Right atrium auricular region (tissue), 2 donors: ENCODE measurements at regions not wholly inside any gene's neighbourhood (a gene's known extent, or its start where the extent isn't known, plus 50 kb on each side); places are given as distances from the start of the nearest gene placed in this dataset.

Experiments used
- DNase-seq: peaks from one replicate; pipeline ENCODE4 v3.0.0-alpha.2; 2019; ENCODE audit warnings: low spot score
- H3K27ac ChIP-seq, 2 donors: fragments of 200-600 bp; sonication (generic); 1 replicate in 1 of 2; 2 replicates in 1 of 2; pipeline ENCODE4 v1.5.1; 2016 to 2019
- H3K27me3 ChIP-seq, 2 donors: fragments of 200-600 bp; sonication (generic); one replicate each; pipeline versions ENCODE4 v1.5.1 to v1.6.0; 2017 to 2019
- H3K36me3 ChIP-seq: fragments of 200-600 bp; sonication (generic); one replicate; pipeline ENCODE4 v1.5.1; 2016
- H3K4me1 ChIP-seq, 2 donors: fragments of 200-600 bp; sonication (generic); one replicate each; pipeline versions ENCODE4 v1.5.1 to v1.6.0; 2017 to 2019
- H3K4me3 ChIP-seq, 2 donors: fragments of 200-600 bp; sonication (generic); 1 replicate in 1 of 2; 2 replicates in 1 of 2; pipeline ENCODE4 v1.5.1; 2017 to 2019; ENCODE audit warnings: mild to moderate bottlenecking in 1 of 2, moderate library complexity in 1 of 2
- H3K9me3 ChIP-seq, 2 donors: fragments of 200-600 bp; sonication (generic); one replicate each; pipeline ENCODE4 v1.5.1; 2019
- CTCF ChIP-seq, 2 donors: fragments of 200-600 bp; sonication (generic); IDR thresholded peaks; one replicate each; pipeline ENCODE4 v1.5.1; 2019; ENCODE audit warnings: antibody characterized with exemption in 2 of 2

GRCh38 chr2:2856723-2857415 is 520.7 kb downstream of the EIPR1 start:
- Histone ChIP-seq H3K4me3 (no peak overlapping the region), H3K27ac (no peak overlapping the region), H3K27me3 (no peaks in the 10 kb centered on the region), H3K36me3 (no peaks in the 10 kb centered on the region), H3K9me3 (no peaks in the 10 kb centered on the region), H3K4me1 (peaks cover 0 to 2% of the 10 kb centered on the region in 2 donors)
- TF ChIP-seq CTCF (IDR thresholded peaks at IDR 0.05): no peak
- no peak for DNase-seq

GRCh38 chr2:2855297-2855696 is 522.3 kb downstream of the EIPR1 start:
- DNase-seq: no peak
- H3K27me3 ChIP-seq: no peaks in the 10 kb centered on the region

GRCh38 chr2:2853346-2853745 is 522.3 kb upstream of the MYT1L start:
- H3K4me1 ChIP-seq: peaks cover 0 to 8% of the 10 kb centered on the region in 2 donors

More at GRCh38 chr2:2855297-2855696, 522.3 kb downstream of the EIPR1 start:
- H3K27ac ChIP-seq: no peak overlapping the region
- no peaks in the 10 kb centered on the region for H3K36me3 ChIP-seq
- H3K4me1 ChIP-seq: peaks cover 0 to 8% of the 10 kb centered on the region in 2 donors
- no peaks in the 10 kb centered on the region for H3K9me3 ChIP-seq
- no peak overlapping the region for H3K4me3 ChIP-seq
- no peak for TF ChIP-seq CTCF (IDR thresholded peaks at IDR 0.05)

GRCh38 chr2:2851806-2852777 is 521.0 kb upstream of the MYT1L start:
- no peak for DNase-seq
- no peak for TF ChIP-seq CTCF (IDR thresholded peaks at IDR 0.05)
- Histone ChIP-seq H3K27me3 (no peaks in the 10 kb centered on the region), H3K27ac (no peak overlapping the region), H3K4me1 (peaks cover 0 to 15% of the 10 kb centered on the region in 2 donors), H3K9me3 (no peaks in the 10 kb centered on the region), H3K4me3 (no peak overlapping the region), H3K36me3 (no peaks in the 10 kb centered on the region)

More at GRCh38 chr2:2853346-2853745, 522.3 kb upstream of the MYT1L start:
- DNase-seq: no peak
- TF ChIP-seq CTCF (IDR thresholded peaks at IDR 0.05): no peak
- H3K27me3 ChIP-seq: no peaks in the 10 kb centered on the region
- H3K9me3 ChIP-seq: no peaks in the 10 kb centered on the region
- H3K27ac ChIP-seq: no peak overlapping the region
- no peak overlapping the region for H3K4me3 ChIP-seq
- no peaks in the 10 kb centered on the region for H3K36me3 ChIP-seq

- Histone ChIP-seq H3K36me3 (no peaks in the 10 kb centered on the region), H3K27me3 (no peaks in the 10 kb centered on the region), H3K9me3 (no peaks in the 10 kb centered on the region), H3K4me3 (no peak overlapping the region), H3K27ac (no peak overlapping the region), H3K4me1 (peaks cover 0 to 23% of the 10 kb centered on the region in 2 donors)
- no peak for DNase-seq
- no peak for TF ChIP-seq CTCF (IDR thresholded peaks at IDR 0.05)
These were observed 520.2 kb upstream of the MYT1L start for GRCh38 chr2:2851316-2851715.
